IMR-90 (cell line): ENCODE measurements at regions not wholly inside any gene's neighbourhood (a gene's known extent, or its start where the extent isn't known, plus 50 kb on each side); places are given as distances from the start of the nearest gene placed in this dataset.

ENCODE experiments used
- ATAC-seq: fragments of 200-7000 bp; cut with Tn5 transposase; 2 replicates; pipeline ENCODE4 v1.9.1; 2020; ENCODE audit warnings: low read depth, mild to moderate bottlenecking, moderate library complexity
- BruUV-seq: library from RNA; stranded (reverse); fragments of 400-500 nt; replicated peaks from 2 replicates; lab custom pipeline; 2021; lab: Mats Ljungman, UMichigan
- CTCF ChIA-PET: fragments of 300-600 bp; formaldehyde crosslinking; extraction: SDS; loops from one replicate; lab custom pipeline; 2021; ENCODE audit warnings: antibody characterized with exemption; lab: Yijun Ruan, JAX
- POLR2A ChIA-PET: fragments of 300-600 bp; sonication (Branson Sonifier 250); formaldehyde crosslinking; loops from one replicate; lab custom pipeline; 2022; ENCODE audit warnings: antibody characterized with exemption; ENCODE audit not compliant: unreplicated experiment; lab: Charles Lee
- DNase-seq: peaks from one replicate; pipeline ENCODE4 v3.0.0; 2013
- H2AFZ ChIP-seq: replicated peaks from 2 replicates; pipeline ENCODE3; 2013; ENCODE audit warnings: low read length, mild to moderate bottlenecking; ENCODE audit not compliant: poor library complexity
- H2AK5ac ChIP-seq: 2 replicates; pipeline ENCODE4 v1.6.1; 2013; ENCODE audit warnings: low read depth, low read length, inconsistent platforms
- H2AK9ac ChIP-seq: replicated peaks from 2 replicates; pipeline ENCODE3; 2013; ENCODE audit warnings: mild to moderate bottlenecking, low read depth, low read length, moderate library complexity; ENCODE audit not compliant: poor library complexity
- H2BK120ac ChIP-seq: 2 replicates; pipeline ENCODE4 v1.6.1; 2013; ENCODE audit warnings: low read depth, low read length, inconsistent platforms
- H2BK15ac ChIP-seq: 3 replicates; pipeline ENCODE4 v1.6.1; 2013; ENCODE audit warnings: low read depth, low read length, inconsistent platforms
- H2BK20ac ChIP-seq: 2 replicates; pipeline ENCODE4 v1.6.1; 2013; ENCODE audit warnings: low read depth, mild to moderate bottlenecking, inconsistent platforms, low read length, moderate library complexity
- H2BK5ac ChIP-seq: 2 replicates; pipeline ENCODE4 v1.6.1; 2013; ENCODE audit warnings: mild to moderate bottlenecking, low read depth, low read length, inconsistent platforms; ENCODE audit not compliant: poor library complexity, severe bottlenecking
- H3K14ac ChIP-seq: replicated peaks from 2 replicates; pipeline ENCODE4 v1.6.1; 2013; ENCODE audit warnings: low read depth, low read length, inconsistent platforms
- H3K18ac ChIP-seq: 2 replicates; pipeline ENCODE4 v1.6.1; 2013; ENCODE audit warnings: low read depth, low read length, control low read depth
- H3K23ac ChIP-seq: 2 replicates; pipeline ENCODE4 v1.6.1; 2013; ENCODE audit warnings: low read depth, low read length, inconsistent platforms
- H3K27ac ChIP-seq: 2 replicates; pipeline ENCODE4 v1.5.1; 2013; ENCODE audit warnings: mild to moderate bottlenecking, control low read depth, low read length; ENCODE audit not compliant: insufficient read depth
- H3K27me3 ChIP-seq: 2 replicates; pipeline ENCODE4 v1.6.1; 2013; ENCODE audit warnings: low read length; ENCODE audit not compliant: control insufficient read depth, insufficient read depth
- H3K36me3 ChIP-seq: 2 replicates; pipeline ENCODE4 v1.6.1; 2013; ENCODE audit warnings: low read length, mixed read lengths; ENCODE audit not compliant: control insufficient read depth, insufficient read depth
- H3K4ac ChIP-seq: 2 replicates; pipeline ENCODE4 v1.6.1; 2013; ENCODE audit warnings: low read depth, low read length, inconsistent platforms
- H3K4me1 ChIP-seq: 2 replicates; pipeline ENCODE4 v1.6.1; 2013; ENCODE audit warnings: low read length, mixed read lengths; ENCODE audit not compliant: control insufficient read depth, insufficient read depth
- H3K4me2 ChIP-seq: 2 replicates; pipeline ENCODE4 v1.6.1; 2013; ENCODE audit warnings: low read depth, mild to moderate bottlenecking, control low read depth, low read length, moderate library complexity
- H3K4me3 ChIP-seq: 2 replicates; pipeline ENCODE4 v1.5.1; 2013; ENCODE audit warnings: low read depth, mild to moderate bottlenecking, control low read depth, low read length, moderate library complexity; ENCODE audit not compliant: insufficient read depth
- H3K56ac ChIP-seq: 2 replicates; pipeline ENCODE4 v1.6.1; 2013; ENCODE audit warnings: low read length, inconsistent platforms; ENCODE audit not compliant: insufficient read depth; ENCODE audit errors: extremely low read depth
- H3K79me1 ChIP-seq, 2 experiments: 2 replicates each; pipeline ENCODE4 v1.6.1; 2013; ENCODE audit warnings: low read length in 2 of 2, inconsistent platforms in 1 of 2, low read depth in 1 of 2
- H3K9ac ChIP-seq: 2 replicates; pipeline ENCODE4 v1.6.1; 2013; ENCODE audit warnings: low read depth, low read length, control low read depth
- H3K9me1 ChIP-seq: 2 replicates; pipeline ENCODE4 v1.6.1; 2013; ENCODE audit warnings: low read length, inconsistent platforms; ENCODE audit not compliant: insufficient read depth
- H3K9me3 ChIP-seq: 2 replicates; pipeline ENCODE4 v1.6.1; 2013; ENCODE audit warnings: low read length; ENCODE audit not compliant: control insufficient read depth, insufficient read depth
- H4K20me1 ChIP-seq: 2 replicates; pipeline ENCODE4 v1.6.1; 2013; ENCODE audit warnings: low read length, inconsistent platforms; ENCODE audit not compliant: insufficient read depth
- H4K5ac ChIP-seq: 2 replicates; pipeline ENCODE4 v1.6.1; 2013; ENCODE audit warnings: mild to moderate bottlenecking, low read depth, low read length, control low read depth
- H4K8ac ChIP-seq, 2 experiments: 2 replicates each; pipeline ENCODE4 v1.6.1; 2013; ENCODE audit warnings: low read depth in 2 of 2, low read length in 2 of 2, control low read depth in 1 of 2, inconsistent platforms in 1 of 2
- H4K91ac ChIP-seq: 2 replicates; pipeline ENCODE4 v1.6.1; 2013; ENCODE audit warnings: low read depth, low read length, inconsistent platforms; ENCODE audit not compliant: insufficient read depth
- BHLHE40 ChIP-seq: fragments of 150-350 bp; IDR thresholded peaks from 2 replicates; pipeline ENCODE4 v1.6.1; 2016; ENCODE audit warnings: mild to moderate bottlenecking, low read depth, low read length
- CEBPB ChIP-seq: IDR thresholded peaks from 2 replicates; pipeline ENCODE4 v1.6.1; 2012; ENCODE audit warnings: low read depth, low read length, improper control_type of control experiment
- CHD1 ChIP-seq: IDR thresholded peaks from 2 replicates; pipeline ENCODE4 v1.6.1; 2012; ENCODE audit warnings: low read depth, low read length, improper control_type of control experiment
- CTCF ChIP-seq: conservative IDR thresholded peaks from 2 replicates; pipeline ENCODE4 v1.5.1; 2012; ENCODE audit warnings: mild to moderate bottlenecking, low read depth, low read length, improper control_type of control experiment
- FOS ChIP-seq: fragments of 150-350 bp; IDR thresholded peaks from 2 replicates; pipeline ENCODE4 v1.6.1; 2016; ENCODE audit warnings: low read depth, low read length
- MAFK ChIP-seq: IDR thresholded peaks from 2 replicates; pipeline ENCODE4 v1.6.1; 2012; ENCODE audit warnings: low read depth, low read length, improper control_type of control experiment
- MAZ ChIP-seq: IDR thresholded peaks from 2 replicates; pipeline ENCODE4 v1.6.1; 2012; ENCODE audit warnings: low read depth, mild to moderate bottlenecking, low read length, improper control_type of control experiment, moderate library complexity, borderline replicate concordance
- MXI1 ChIP-seq: IDR thresholded peaks from 2 replicates; pipeline ENCODE4 v1.6.1; 2012; ENCODE audit warnings: low read depth, mild to moderate bottlenecking, low read length, moderate library complexity, borderline replicate concordance
- NFE2L2 ChIP-seq: fragments of 150-350 bp; IDR thresholded peaks from 2 replicates; pipeline ENCODE4 v1.6.1; 2016; ENCODE audit warnings: low read depth, mild to moderate bottlenecking, low read length
- POLR2A ChIP-seq: IDR thresholded peaks from 2 replicates; pipeline ENCODE4 v1.6.1; 2012; ENCODE audit warnings: mild to moderate bottlenecking, low read depth, low read length
- RAD21 ChIP-seq: IDR thresholded peaks from 2 replicates; pipeline ENCODE4 v1.6.1; 2012; ENCODE audit warnings: low read length, improper control_type of control experiment
- RCOR1 ChIP-seq: IDR thresholded peaks from 2 replicates; pipeline ENCODE4 v1.6.1; 2012; ENCODE audit warnings: mild to moderate bottlenecking, low read length, improper control_type of control experiment; ENCODE audit not compliant: insufficient replicate concordance
- RFX5 ChIP-seq: IDR thresholded peaks from 2 replicates; pipeline ENCODE4 v1.8.0; 2012; ENCODE audit warnings: low read depth, mild to moderate bottlenecking, low read length, moderate library complexity
- SMC3 ChIP-seq: fragments of 150-350 bp; IDR thresholded peaks from 2 replicates; pipeline ENCODE4 v1.6.1; 2016; ENCODE audit warnings: low read depth, mild to moderate bottlenecking, antibody characterized with exemption, low read length, moderate library complexity
- WGBS, 2 experiments: methylation state at CpG; one replicate each; pipeline versions ENCODE4 v1.1.5 to v1.1.7; 2013; ENCODE audit warnings: missing lambda C conversion rate in 2 of 2; ENCODE audit not compliant: insufficient read length in 1 of 2; ENCODE audit errors: extremely low coverage in 2 of 2; 5-methylcytosine and 5-hydroxymethylcytosine counted together
- dilution Hi-C: fragments of 300-500 bp; cut with HindIII; formaldehyde crosslinking; loops from one replicate; pipeline ENCODE4 v1.14.3; 2018; ENCODE audit warnings: low sequenced_read_pairs; ENCODE audit not compliant: unreplicated experiment
- in situ Hi-C: fragments of 300-500 bp; cut with MboI; formaldehyde crosslinking; loops from 3 replicates; pipeline ENCODE4 v1.14.3; 2019; ENCODE audit warnings: low sequenced_read_pairs, inconsistent platforms, mixed read lengths
- intact Hi-C: fragments of 100-400 bp; cut with micrococcal nuclease; formaldehyde crosslinking; loops from 2 replicates; pipeline ENCODE4 v1.10.0; 2022
- TF ChIP-seq, protein P1 (sequence below): fragments of 150-350 bp; IDR thresholded peaks from 2 replicates; pipeline ENCODE4 v1.6.1; 2017; ENCODE audit warnings: mild to moderate bottlenecking, antibody characterized with exemption, low read length, low read depth
- TF ChIP-seq, protein P2 (sequence below): fragments of 150-350 bp; IDR thresholded peaks from 2 replicates; pipeline ENCODE4 v1.6.1; 2016; ENCODE audit warnings: low read depth, mild to moderate bottlenecking, low read length, moderate library complexity, borderline replicate concordance

GRCh38 chr13:72400856-72401255, 326.6 kb downstream of the MZT1 start:
- Histone ChIP-seq H2AK9ac (no peak overlapping the region), H4K5ac (no peak overlapping the region), H2BK5ac (no peak overlapping the region), H3K56ac (no peak overlapping the region), H3K36me3 (no peaks in the 10 kb centered on the region), H3K9ac (no peak overlapping the region), H3K27ac (no peak overlapping the region), H3K27me3 (no peaks in the 10 kb centered on the region), H4K91ac (no peak overlapping the region), H2AK5ac (no peak overlapping the region), H3K14ac (no peak overlapping the region), H4K20me1 (no peaks in the 10 kb centered on the region), H4K8ac (no peak overlapping the region), H3K18ac (no peak overlapping the region), H3K79me1 (no peaks in the 10 kb centered on the region), H2BK20ac (no peak overlapping the region), H3K4me3 (no peak overlapping the region), H3K9me1 (no peaks in the 10 kb centered on the region), H3K4me1 (no peaks in the 10 kb centered on the region), H2BK120ac (no peak overlapping the region), H3K23ac (no peak overlapping the region), H3K4ac (no peak overlapping the region), H2BK15ac (no peak overlapping the region), H2AFZ (no peak overlapping the region), H3K9me3 (no peaks in the 10 kb centered on the region), H3K4me2 (no peak overlapping the region)
- in situ Hi-C loops (no loop called here), intact Hi-C loops (no loop called here), dilution Hi-C loops (no loop called here)
- no peak for DNase-seq
- no peak for ATAC-seq
- WGBS, 2 experiments = no CpG with 5 or more reads among the region's 3 CpGs
- no peak for TF ChIP-seq RFX5
- TF ChIP-seq CHD1 = no peak
- TF ChIP-seq BHLHE40 = no peak
- TF ChIP-seq, protein P1, sequence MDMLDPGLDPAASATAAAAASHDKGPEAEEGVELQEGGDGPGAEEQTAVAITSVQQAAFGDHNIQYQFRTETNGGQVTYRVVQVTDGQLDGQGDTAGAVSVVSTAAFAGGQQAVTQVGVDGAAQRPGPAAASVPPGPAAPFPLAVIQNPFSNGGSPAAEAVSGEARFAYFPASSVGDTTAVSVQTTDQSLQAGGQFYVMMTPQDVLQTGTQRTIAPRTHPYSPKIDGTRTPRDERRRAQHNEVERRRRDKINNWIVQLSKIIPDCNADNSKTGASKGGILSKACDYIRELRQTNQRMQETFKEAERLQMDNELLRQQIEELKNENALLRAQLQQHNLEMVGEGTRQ = no peak
- TF ChIP-seq, protein P2, sequence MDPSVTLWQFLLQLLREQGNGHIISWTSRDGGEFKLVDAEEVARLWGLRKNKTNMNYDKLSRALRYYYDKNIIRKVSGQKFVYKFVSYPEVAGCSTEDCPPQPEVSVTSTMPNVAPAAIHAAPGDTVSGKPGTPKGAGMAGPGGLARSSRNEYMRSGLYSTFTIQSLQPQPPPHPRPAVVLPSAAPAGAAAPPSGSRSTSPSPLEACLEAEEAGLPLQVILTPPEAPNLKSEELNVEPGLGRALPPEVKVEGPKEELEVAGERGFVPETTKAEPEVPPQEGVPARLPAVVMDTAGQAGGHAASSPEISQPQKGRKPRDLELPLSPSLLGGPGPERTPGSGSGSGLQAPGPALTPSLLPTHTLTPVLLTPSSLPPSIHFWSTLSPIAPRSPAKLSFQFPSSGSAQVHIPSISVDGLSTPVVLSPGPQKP = no peak
- no peak for TF ChIP-seq RAD21
- no peak for TF ChIP-seq FOS
- no peak for TF ChIP-seq MAZ
- TF ChIP-seq POLR2A = no peak
- TF ChIP-seq CTCF = no peak
- TF ChIP-seq NFE2L2 = no peak
- TF ChIP-seq SMC3 = no peak
- TF ChIP-seq MXI1 = no peak
- no peak for TF ChIP-seq MAFK
- TF ChIP-seq CEBPB = no peak
- TF ChIP-seq RCOR1 = no peak
- ChIA-PET POLR2A (no interaction called here), CTCF (interaction anchor here (0.6 kb wide), 1 partner anchor 1697 kb away, joined by 3 read pairs; no protein-coding TSS in a partner anchor)
- BruUV-seq = no TSS peak
